HPDE6-E6E7 (cell line): ENCODE measurements at regions not wholly inside any gene's neighbourhood (a gene's known extent, or its start where the extent isn't known, plus 50 kb on each side); places are given as distances from the start of the nearest gene placed in this dataset.
"Not testable (repeated sequence)": the region's sequence is repeated elsewhere in the genome, so short reads cannot be mapped to it uniquely, and the experiment has no call there.

Source experiments
- DNase-seq: peaks from one replicate; pipeline ENCODE4 v3.0.0; 2011; ENCODE audit warnings: missing footprints; ENCODE audit errors: extremely low spot score

- DNase-seq = no peak
These were observed 83.3 kb upstream of the KIT start for GRCh38 chr4:54574500-54574899.

- DNase-seq = no peak
These were observed 81.8 kb upstream of the KIT start for GRCh38 chr4:54575919-54576318.

- DNase-seq = no peak
These were observed 76.0 kb upstream of the KIT start for GRCh38 chr4:54581807-54582206.

- DNase-seq = no peak
These were observed 72.3 kb upstream of the KIT start for GRCh38 chr4:54585321-54586000.

- DNase-seq = no peak
These were observed 71.3 kb upstream of the KIT start for GRCh38 chr4:54586320-54586955.

- no peak for DNase-seq
These were observed 70.5 kb upstream of the KIT start for GRCh38 chr4:54587107-54587891.

- DNase-seq = peak; percentile 35
These were observed 69.4 kb upstream of the KIT start for GRCh38 chr4:54588404-54588803.

GRCh38 chr4:54589586-54589985, 68.2 kb upstream of the KIT start:
- DNase-seq = no peak

GRCh38 chr4:54593795-54594322, 63.9 kb upstream of the KIT start:
- no peak for DNase-seq

GRCh38 chr4:54596201-54596600, 61.6 kb upstream of the KIT start:
- DNase-seq = no peak

- not testable (repeated sequence) for DNase-seq
These were observed 60.1 kb upstream of the KIT start for GRCh38 chr4:54597678-54598077.

- DNase-seq = not testable (repeated sequence)
These were observed 55.6 kb upstream of the KIT start for GRCh38 chr4:54602175-54602574.

- no peak for DNase-seq
These were observed 50.7 kb upstream of the KIT start for GRCh38 chr4:54607067-54607466.

- DNase-seq = no peak
These were observed 50.2 kb upstream of the KIT start for GRCh38 chr4:54607521-54607920.
